ENCODE measurements at regions not wholly inside any gene's neighbourhood (a gene's known extent, or its start where the extent isn't known, plus 50 kb on each side); places are given as distances from the start of the nearest gene placed in this dataset.
"Not testable (repeated sequence)": the region's sequence is repeated elsewhere in the genome, so short reads cannot be mapped to it uniquely, and the experiment has no call there.

DNA sequence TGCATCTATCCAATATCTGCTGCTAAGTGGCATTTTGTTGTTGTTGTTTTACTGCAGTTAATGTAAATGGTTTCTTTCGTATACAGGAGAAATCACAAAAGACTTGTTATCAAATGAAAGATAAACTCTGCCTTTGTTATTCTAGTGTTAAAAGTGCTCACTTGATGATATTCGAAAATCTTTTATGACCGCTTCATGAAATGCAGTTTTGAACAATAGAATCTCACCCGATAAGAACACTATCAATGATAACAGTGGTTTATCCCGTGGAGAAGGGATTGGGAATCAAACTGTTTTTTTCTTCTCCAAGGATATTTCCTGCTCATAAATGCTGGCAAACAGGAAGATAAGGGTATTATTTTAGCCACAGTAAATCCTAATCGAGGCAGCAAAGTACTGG, 1366.3 kb downstream of the OLFM4 start:
- no peak for DNase-seq

DNA sequence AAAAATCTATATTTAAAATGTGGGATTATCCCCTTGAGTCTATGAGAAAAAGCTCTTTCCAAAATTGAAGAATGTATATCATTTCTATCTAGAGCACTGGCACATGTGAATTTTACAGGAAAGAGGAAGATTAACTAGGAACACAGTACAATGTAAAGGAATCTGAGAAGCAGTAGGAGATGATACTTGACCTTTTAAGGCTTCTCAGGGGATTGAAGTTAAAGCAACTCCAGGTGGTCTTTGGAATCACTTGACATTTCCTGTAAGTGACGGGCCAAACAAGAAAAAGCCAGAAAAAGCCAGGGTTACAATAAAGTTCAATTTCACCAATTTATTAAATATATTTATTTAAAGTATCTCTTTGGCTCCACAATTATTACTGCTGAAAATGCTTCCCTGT, 1373.9 kb downstream of the OLFM4 start:
- DNase-seq = no peak

DNA sequence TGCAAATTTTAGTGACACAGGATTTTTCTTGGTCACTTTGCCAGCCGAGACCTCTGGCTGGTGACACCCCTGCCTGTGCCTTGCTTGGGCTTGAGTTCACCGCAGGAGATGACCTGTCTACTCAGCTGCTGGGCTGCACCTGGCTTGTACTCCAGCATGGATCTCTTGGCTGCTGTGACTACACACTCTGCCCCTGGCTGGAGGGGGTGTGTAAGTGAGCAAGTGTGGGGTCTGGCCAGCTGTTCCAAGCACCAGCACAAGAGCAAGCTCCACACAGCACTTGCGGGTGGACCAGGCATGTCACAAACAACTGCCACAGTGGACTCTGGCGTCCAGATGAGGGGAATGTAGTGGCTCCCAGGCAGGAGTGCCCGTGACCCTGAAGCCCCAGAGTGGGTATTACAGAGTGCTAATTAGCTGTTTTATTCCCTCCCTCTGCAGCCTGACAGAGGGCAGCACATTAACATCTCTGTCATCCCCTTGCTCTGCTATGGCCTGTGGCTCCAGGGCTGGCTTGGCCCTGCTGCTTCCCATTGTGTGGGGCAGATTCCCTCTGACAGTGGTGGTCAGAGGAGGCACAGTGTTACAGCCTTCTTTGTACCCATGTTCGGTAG, 1387.2 kb downstream of the OLFM4 start:
- no peak for DNase-seq

DNA sequence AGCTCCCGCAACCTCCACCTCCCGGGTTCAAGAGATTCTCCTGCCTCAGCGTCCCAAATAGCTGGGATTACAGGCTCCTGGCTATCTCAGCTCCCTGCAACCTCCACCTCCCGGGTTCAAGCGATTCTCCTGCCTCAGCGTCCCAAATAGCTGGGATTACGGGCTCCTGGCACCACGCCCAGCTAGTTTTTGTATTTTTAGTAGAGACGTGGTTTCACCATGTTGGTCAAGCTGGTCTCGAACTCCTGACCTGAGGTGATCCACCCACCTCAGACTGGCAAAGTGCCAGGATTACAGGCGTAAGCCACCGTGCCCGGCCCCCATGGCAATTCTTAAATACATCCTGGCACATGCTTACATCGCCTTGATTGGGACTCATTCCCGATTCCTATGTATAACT, 1394.3 kb downstream of the OLFM4 start:
- DNase-seq = not testable (repeated sequence)

DNA sequence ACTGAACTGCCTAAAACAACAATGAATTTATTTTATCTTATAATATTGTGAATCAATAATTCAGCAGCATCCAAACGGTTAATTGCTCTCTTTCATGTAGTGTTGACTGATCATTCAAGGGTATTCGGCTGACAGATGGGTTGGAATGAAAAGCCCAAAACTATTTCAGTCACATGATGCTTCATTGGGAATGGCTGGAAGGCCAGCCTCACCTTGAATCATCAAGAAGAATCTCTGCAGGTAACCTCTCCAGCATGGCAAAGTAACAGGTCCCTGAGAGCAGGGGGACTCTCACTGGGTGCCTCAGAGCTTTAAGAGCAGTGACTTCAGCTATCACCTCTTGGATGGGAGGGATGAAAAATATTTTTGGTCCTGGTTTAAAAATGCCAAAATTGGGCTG, 1395.7 kb downstream of the OLFM4 start:
- DNase-seq = no peak

DNA sequence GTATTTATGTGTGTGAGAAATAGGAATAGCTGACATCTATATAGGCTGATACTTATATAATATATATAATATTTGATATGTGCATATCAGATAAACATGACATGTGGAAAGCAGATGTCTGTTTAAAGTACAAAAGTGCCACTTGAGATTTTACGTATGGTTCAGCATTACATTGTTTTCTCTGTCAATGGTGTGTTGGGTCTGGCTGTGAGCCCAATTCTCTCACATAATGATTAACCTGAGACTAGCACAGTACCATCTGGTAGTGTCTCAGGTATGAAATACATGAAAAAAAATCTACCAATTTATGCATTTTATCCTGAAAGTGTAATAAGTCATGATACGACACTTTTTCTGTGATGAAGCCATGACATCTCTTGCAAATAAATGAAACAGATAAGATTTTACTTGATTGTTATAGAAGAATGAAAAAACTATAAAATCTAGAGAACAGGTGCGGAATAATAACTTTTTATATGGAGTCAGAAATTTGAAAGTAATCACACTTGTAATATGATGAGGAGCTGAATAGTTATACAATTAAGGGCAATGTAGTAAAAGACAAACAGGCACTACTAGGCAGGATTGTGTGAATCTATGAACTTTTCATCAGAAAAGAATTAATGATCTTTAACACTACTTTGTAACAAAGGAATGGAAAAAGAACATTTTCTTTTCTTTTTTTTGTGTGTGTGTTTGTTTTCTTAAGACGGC, 1405.0 kb downstream of the OLFM4 start:
- no peak for DNase-seq

DNA sequence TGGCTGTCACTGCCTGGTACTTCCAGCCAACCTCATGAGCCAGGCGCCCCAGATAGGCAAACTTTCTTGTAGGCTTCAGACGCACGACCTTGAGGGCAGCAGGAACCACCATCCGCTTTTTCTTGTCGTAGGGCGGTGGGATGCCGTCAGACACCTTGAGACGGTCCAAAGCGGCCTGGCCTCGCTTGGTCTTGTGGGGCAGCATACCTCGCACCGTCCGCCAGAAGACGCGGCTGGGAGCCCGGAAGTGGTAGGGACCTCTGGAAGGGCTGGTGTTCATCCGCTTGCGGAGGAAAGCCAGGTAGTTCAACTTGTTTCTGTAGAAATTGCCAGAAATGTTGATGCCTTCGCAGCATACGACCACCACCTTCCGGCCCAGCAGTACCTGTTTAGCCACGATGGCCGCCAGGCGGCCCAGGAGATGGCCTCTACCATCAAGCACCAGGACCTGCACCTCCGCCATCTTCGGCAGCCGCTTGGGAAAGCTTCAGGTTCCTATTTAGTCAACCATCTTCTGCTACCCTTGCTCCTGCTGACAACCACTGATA, 1412.3 kb downstream of the OLFM4 start:
- DNase-seq = not testable (repeated sequence)

DNA sequence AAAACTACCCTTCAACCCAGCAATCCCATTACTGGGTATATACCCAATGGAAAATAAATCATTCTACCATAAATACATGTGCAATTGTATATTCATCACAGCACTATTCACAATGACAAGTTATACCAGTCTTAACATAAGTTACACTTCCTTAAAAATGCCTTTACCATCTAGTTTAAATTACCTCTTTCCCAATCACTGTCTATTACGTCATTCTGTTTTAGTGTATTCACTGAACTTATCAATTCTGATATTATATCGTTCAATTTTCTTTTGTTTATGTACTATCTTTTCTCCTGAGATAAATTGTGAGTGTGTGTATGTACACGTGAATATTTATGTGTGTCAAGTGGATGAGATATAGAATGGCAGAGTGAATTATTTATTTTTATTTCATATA, 1416.8 kb downstream of the OLFM4 start:
- DNase-seq = no peak

DNA sequence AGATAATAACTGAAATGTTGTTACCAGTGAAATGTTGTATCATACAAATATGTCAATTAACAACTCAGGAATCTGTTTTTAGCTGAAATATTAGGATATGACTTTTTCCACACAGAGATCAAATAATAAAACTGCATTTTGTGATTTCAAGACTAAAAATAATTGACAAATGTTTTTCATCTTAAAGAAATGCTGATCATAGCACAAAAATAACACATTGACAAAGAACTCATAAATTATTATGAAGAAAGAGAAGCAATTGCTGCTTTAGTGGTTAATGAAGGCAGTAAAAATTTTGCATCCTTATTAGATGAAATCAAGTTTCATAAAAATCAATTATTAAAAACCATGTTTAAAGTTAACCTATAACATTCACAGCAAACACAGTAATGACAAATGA, 1417.3 kb downstream of the OLFM4 start:
- DNase-seq = no peak

DNA sequence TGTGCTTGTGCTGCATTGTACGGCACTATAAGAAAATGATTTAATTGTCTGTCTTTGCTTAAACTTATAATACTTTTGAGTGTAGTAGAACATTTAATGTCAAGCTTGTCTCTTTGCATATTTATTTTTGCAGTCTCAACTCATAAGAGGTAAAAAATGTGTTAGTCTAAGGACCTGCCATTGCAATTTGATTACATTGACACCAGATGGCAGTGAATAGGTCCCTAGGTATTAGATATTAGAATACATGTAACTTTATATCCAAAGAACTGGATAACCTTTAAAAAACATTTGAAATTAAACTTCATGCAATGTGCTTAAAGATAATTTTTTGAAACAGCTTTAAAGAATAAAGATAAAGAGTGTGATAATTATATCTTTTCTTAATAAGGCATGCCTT, 1421.3 kb downstream of the OLFM4 start:
- no peak for DNase-seq

DNA sequence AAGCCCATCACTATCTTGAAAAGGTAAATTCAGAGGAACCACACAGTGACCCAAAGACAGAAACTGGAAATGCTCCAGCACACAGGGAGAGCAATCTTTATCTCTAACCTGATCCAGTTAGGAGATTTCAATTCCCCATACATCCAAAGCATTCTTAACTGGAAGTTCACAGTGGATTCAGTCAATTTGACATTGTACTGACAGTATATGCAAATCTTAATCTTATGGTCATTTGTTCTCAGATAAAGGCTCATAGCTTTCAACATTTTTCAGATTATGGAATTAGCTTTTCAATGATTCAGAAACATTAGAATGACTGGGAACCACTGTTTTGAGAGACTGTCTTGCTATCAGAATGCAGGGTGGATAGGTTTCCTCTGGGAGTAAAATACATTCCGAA, 1455.6 kb downstream of the OLFM4 start:
- DNase-seq = no peak

DNA sequence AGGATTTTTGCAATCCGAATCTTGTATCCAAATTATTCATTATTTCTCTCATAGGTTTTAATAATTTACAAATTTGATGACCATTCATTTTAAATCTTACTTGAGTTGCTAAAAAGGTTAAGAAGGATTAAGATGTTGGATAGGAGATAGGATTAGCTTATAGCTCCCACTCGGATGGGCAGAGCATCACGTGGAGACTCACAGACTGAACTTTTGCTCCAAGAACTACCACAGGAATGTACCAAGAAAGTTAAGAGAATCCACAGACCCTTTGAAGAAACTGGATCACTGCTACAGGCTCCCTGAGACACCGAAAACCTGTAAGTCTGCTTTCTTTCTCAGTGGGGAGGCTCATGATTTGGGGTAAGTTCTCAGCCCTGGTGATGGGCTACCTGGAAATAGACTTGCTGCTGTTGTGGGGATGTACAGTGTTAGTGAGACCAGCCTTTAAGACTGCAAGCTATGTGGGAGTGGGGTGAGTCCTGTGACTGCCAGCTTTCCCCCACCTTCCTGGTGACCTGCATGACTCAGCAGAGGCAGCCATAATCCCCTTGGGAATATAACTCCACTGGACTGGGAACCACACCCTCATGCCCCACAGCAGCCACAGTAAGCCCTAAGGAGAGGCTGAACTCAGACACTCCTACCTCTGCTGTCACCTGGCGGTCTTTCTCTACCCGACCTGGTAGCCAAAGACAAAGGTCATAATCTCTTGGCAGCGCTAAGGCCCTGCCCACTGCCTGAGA, 1458.0 kb downstream of the OLFM4 start:
- no peak for DNase-seq

DNA sequence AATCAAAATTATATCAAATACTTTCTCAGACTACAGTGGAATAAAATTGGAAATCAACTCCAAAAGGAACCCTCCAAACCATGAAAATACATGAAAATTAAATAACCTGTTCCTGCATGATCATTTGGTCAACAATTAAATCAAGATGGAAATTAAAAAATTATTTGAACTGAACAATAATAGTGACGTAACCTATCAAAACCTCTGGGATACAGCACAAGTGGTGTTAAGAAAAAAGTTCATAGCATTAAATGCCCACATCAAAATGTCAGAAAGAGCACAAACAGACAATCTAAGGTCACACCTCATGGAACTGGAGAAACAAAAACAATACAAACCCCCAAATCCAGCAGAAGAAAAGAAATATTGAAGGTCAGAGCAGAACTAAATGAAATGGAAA, 1460.7 kb downstream of the OLFM4 start:
- DNase-seq = no peak

DNA sequence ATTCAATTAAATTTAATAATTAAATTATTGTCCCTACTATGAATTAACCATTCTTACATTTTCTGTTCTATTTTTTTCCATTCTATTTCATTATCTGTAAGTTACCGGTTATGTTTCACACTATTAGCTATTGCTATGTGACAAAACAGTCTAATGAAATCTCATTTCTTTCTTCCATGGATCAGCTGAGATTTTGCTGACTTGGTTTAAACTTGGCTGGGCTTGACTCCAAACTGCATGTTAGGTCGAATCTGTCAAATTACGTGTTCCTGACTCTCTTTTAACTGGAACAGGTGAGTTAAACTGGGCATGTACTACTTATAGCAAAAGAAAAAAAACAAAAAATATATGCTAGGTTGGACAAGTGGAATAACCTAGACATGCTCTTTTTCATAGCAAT, 1464.4 kb downstream of the OLFM4 start:
- DNase-seq = no peak

DNA sequence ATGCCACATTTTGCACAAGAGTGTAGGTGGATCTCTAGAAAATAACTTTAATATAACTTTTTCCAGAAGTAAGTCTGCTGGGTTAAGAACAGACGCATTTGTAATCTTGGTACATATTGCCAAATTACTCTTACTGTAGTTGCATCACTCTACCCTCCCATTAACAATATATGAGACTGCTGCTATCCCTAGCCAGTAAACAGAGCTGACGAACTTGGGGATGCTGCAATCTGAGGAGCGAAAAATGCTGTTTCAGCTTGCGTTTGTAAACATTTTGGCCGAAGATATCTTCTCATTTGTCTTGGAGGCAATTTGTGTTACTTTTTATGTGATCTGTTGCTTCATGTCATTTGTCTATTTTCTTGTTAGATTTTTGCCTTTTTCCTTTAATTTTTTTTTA, 1482.8 kb downstream of the OLFM4 start:
- no peak for DNase-seq

DNA sequence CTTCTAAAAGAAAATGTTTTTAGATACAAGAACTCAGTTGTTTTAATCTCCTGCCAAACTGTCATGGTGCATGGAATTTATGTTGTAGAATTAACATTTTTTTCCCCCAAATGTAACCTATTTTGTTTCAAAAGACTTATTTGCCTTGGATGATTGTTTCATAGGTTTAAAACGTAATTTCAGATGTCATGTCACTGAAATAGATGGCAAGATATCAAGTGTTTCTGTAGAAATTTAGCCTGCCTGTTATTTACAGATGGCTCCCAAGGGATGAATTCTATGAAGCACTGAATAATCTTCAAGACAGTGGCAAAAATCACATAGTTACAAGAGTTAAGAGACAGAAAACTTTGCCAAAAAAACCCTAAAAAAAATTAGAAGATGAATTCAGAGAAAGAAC, 1484.6 kb downstream of the OLFM4 start:
- DNase-seq = no peak

DNA sequence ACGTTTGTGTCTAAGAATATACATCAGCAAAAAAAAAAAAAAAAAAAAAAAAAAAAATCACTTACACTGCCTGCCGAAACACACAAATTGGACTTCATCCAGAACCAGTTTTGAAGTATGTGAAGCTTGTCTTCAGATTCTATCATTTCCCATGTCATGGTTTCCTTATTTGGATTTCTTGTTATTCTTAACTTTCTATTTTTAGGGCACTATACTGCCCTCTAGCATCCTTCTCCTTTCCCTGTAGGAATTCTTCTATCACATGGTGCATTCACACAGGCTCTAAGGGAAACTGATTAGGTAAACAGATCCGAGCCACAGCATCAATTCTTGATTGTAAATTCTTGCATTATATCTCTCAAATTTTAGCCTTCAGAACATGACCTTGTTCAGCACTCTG, 1507.5 kb downstream of the OLFM4 start:
- no peak for DNase-seq

DNA sequence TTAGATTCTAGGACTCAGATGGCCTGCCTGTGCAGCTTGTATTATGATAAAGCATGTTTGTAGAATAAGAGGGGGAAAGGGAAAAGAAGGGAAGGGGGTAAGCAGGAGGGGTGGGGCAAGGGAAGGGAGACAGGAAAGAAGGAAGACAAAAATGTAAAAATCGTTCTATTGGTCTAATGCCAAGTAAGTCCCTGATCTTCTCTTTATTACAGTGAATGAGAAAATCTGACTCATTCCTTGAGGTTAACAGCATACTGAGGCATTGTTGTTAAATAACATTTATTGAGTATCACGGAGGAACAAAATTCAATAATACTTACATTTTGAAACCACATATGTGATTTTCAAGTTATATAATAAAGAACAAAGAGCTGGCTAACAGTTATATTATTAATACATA, 1534.7 kb downstream of the OLFM4 start:
- DNase-seq = no peak

DNA sequence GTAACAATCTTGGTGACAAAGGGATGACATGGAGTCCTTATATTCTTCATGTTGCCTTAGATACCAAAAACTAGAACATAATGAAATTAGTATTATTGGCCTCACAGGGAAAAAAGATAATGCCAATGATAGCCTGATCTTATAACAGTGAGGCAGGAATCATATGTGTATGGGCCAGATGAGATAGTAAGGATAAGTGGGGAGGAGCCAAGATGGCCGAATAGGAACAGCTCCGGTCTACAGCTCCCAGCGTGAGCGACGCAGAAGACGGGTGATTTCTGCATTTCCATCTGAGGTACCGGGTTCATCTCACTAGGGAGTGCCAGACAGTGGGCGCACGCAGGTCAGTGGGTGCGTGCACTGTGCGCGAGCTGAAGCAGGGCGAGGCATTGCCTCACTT, 1543.4 kb downstream of the OLFM4 start:
- not testable (repeated sequence) for DNase-seq

DNA sequence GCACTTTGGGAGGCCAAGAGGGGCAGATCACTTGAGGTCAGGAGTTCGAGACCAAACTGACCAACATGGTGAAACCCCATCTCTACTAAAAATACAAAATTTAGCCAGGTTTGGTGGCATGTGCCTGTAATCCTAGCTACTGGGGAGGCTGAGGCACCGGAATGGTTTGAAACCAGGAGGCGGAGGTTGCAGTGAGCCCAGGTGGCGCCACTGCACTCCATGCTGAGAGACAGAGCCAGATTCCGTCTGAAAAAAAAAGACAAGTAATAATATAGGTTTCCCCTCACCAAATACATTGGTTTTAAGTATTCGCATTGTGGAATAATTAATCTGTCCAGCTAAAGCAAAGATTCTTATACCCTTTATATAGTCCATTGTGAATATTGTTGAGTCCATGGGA, 1544.6 kb downstream of the OLFM4 start:
- no peak for DNase-seq

DNA sequence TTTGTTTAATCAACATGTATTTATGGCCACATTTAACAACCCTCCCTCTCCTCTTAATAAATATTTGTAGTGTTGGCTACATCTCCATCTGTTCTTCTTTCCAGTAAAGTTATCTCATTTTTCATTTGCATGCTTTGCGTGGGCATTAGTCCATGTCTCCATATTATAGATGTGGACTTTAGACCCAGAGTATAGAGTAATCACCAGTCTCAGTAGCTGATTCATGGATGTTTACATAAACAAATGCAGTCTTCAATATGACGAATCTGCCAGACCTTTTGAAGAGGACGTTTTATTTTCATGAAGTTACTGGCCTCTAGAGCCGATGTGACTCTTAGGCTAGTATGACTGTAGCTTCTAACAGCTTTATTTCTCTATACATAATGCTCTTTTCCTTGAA, 1546.2 kb downstream of the OLFM4 start:
- DNase-seq = no peak

DNA sequence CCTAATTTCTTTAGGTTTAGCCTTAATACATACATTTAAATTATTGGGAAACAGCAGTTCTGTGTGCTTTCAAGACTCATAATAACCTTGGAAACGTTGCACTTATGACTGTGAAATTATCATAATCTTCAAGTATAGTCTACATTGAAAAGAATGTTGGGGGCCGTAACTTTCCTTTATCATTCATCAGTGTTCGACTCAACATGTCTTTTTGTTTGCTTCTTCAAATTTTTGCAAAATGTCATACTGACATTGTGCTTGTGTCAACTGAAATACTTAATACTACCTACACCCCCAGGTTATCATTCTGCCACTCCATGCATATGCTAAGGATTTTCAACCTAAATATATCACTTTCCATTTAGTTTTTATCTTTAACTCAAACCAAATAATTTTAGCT, 1562.9 kb downstream of the OLFM4 start:
- DNase-seq = no peak

DNA sequence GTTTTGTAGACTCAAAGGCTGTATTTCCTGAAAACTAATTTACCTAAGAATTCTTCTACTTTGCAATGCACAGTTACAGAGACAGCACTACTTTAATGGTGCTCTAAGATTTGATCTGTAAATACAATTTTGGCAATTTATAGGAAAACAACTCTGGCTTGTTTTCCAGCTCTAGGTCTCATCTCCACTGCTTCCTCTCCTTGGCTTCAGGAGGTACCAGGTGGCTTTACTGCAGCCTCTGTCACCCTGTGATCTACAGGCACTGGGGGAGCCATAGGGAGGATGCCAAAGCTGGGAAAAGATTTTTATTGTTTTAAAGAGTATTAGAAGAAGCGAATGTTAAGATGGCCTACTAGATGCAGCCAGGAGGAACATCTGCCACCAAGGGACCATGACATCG, 1563.6 kb downstream of the OLFM4 start:
- no peak for DNase-seq
